Activated B cell treated with CpG ODN at 0.5 μM for 24 hours (primary cell): ENCODE measurements at regions not wholly inside any gene's neighbourhood (a gene's known extent, or its start where the extent isn't known, plus 50 kb on each side); places are given as distances from the start of the nearest gene placed in this dataset.
"Not testable (repeated sequence)": the region's sequence is repeated elsewhere in the genome, so short reads cannot be mapped to it uniquely, and the experiment has no call there.

Experiments
- ATAC-seq: fragments of 200-7000 bp; cut with Tn5 transposase; one replicate; pipeline ENCODE4 v1.10.0; 2021; ENCODE audit warnings: low read depth, mild to moderate bottlenecking, moderate library complexity
- CTCF ChIA-PET: fragments of 350-600 bp; sonication (Branson Sonifier 250); formaldehyde crosslinking; loops from one replicate; lab custom pipeline; 2021; ENCODE audit warnings: antibody characterized with exemption; lab: Charles Lee
- POLR2A ChIA-PET: fragments of 350-600 bp; sonication (Branson Sonifier 250); formaldehyde crosslinking; loops from one replicate; lab custom pipeline; 2021; ENCODE audit warnings: antibody characterized with exemption; lab: Charles Lee
- DNase-seq: peaks from one replicate; pipeline ENCODE4 v3.0.0; 2022
- H3K27ac Mint-ChIP-seq: one replicate; pipeline ENCODE4 v1.8.0; 2020; ENCODE audit warnings: mixed read lengths
- H3K27me3 Mint-ChIP-seq: one replicate; pipeline ENCODE4 v1.8.0; 2021; ENCODE audit warnings: mixed read lengths
- H3K36me3 Mint-ChIP-seq: one replicate; pipeline ENCODE4 v1.8.0; 2021; ENCODE audit warnings: low read depth, mixed read lengths
- H3K4me1 Mint-ChIP-seq: one replicate; pipeline ENCODE4 v1.8.0; 2021; ENCODE audit warnings: mixed read lengths
- H3K4me3 Mint-ChIP-seq: one replicate; pipeline ENCODE4 v1.8.0; 2020; ENCODE audit warnings: mild to moderate bottlenecking, mixed read lengths
- H3K9me3 Mint-ChIP-seq: one replicate; pipeline ENCODE4 v1.8.0; 2020; ENCODE audit warnings: mixed read lengths
- intact Hi-C: fragments of 100-400 bp; cut with micrococcal nuclease; formaldehyde crosslinking; loops from one replicate; pipeline ENCODE4 v1.15.1; 2024
- TF ChIP-seq, protein P1 (sequence below): fragments of 200-600 bp; IDR thresholded peaks from one replicate; pipeline ENCODE4 v1.8.0; 2022; ENCODE audit warnings: antibody characterized with exemption, mild to moderate bottlenecking

DNA sequence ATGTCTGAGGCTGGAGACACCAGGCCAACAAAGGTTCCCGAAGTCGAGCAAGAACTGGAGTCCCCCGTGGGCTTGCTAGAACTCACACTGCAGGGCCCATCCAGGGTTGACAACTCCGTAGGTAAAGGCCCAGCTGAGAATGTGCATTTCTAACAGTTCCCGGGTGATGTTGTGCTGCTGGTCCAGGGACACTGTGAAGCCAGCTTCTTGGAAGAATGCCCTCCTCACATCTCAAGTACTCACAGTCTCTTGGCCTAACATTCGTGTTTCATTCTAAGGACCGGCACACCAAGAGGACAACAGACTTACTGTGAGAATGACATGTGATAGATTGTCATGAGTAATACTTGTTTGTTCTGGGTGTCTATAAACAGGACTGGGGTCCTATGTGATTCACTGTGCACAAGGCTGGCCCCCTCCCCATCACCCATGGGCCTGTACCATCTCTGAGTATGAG is 682.3 kb upstream of the IGFBP3 start:
- intact Hi-C loops: no loop called here
- no peaks in the 10 kb centered on the region for H3K27me3 Mint-ChIP-seq
- H3K9me3 Mint-ChIP-seq: no peaks in the 10 kb centered on the region
- CTCF ChIA-PET: no interaction called here
- DNase-seq: no peak
- H3K4me3 Mint-ChIP-seq: no peak overlapping the region
- no peak overlapping the region for H3K27ac Mint-ChIP-seq
- TF ChIP-seq, protein P1, sequence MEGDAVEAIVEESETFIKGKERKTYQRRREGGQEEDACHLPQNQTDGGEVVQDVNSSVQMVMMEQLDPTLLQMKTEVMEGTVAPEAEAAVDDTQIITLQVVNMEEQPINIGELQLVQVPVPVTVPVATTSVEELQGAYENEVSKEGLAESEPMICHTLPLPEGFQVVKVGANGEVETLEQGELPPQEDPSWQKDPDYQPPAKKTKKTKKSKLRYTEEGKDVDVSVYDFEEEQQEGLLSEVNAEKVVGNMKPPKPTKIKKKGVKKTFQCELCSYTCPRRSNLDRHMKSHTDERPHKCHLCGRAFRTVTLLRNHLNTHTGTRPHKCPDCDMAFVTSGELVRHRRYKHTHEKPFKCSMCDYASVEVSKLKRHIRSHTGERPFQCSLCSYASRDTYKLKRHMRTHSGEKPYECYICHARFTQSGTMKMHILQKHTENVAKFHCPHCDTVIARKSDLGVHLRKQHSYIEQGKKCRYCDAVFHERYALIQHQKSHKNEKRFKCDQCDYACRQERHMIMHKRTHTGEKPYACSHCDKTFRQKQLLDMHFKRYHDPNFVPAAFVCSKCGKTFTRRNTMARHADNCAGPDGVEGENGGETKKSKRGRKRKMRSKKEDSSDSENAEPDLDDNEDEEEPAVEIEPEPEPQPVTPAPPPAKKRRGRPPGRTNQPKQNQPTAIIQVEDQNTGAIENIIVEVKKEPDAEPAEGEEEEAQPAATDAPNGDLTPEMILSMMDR: no peak
- POLR2A ChIA-PET: no interaction called here
- ATAC-seq: no peak
- H3K4me1 Mint-ChIP-seq: no peaks in the 10 kb centered on the region
- H3K36me3 Mint-ChIP-seq: no peaks in the 10 kb centered on the region

DNA sequence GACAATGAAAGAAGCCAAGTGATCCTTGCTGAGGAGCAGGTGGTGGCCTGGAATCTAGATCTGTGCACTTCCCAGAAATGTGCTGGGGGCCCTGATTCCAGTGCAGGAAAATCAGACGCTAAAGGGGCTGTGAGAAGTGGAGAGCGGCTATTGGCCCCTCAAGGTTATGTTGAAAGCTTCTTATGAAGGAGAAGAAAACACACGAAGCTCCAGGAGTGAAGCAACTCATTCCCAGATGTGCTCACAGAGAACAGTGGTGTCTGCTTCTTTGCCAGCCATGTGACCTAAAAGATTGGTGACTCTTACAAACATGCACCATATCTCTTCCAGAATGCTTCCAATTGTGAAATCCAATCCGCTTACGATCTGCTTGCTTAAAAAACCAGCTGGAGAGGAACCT is 679.3 kb upstream of the IGFBP3 start:
- DNase-seq (no peak), ATAC-seq (no peak)
- no peaks in the 10 kb centered on the region for H3K36me3 Mint-ChIP-seq
- ChIA-PET CTCF (no interaction called here), POLR2A (no interaction called here)
- no peak overlapping the region for H3K4me3 Mint-ChIP-seq
- H3K27ac Mint-ChIP-seq: no peak overlapping the region
- intact Hi-C loops: no loop called here
- no peaks in the 10 kb centered on the region for H3K27me3 Mint-ChIP-seq
- no peaks in the 10 kb centered on the region for H3K4me1 Mint-ChIP-seq
- TF ChIP-seq, protein P1: no peak
- no peaks in the 10 kb centered on the region for H3K9me3 Mint-ChIP-seq

DNA sequence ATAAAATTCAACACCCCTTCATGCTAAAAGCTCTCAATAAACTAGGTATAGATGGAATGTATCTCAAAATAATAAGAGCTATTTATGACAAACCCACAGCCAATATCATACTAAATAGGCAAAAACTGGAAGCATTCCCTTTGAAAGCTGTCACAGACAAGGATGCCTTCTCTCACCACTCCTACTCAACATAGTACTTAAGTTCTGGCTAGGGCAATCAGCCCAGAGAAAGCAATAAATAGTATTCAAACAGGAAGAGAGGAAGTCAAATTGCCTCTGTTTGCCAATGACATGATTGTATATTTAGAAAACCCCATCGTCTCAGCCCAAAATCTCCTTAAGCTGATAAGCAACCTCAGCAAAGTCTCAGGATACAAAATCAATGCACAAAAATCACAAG is 673.8 kb upstream of the IGFBP3 start:
- H3K4me1 Mint-ChIP-seq, POLR2A ChIA-PET, H3K4me3 Mint-ChIP-seq, intact Hi-C loops, ATAC-seq, H3K27me3 Mint-ChIP-seq, DNase-seq, CTCF ChIA-PET, H3K36me3 Mint-ChIP-seq, H3K27ac Mint-ChIP-seq: not testable (repeated sequence)
- H3K9me3 Mint-ChIP-seq: peaks cover 15% of the 10 kb centered on the region

DNA sequence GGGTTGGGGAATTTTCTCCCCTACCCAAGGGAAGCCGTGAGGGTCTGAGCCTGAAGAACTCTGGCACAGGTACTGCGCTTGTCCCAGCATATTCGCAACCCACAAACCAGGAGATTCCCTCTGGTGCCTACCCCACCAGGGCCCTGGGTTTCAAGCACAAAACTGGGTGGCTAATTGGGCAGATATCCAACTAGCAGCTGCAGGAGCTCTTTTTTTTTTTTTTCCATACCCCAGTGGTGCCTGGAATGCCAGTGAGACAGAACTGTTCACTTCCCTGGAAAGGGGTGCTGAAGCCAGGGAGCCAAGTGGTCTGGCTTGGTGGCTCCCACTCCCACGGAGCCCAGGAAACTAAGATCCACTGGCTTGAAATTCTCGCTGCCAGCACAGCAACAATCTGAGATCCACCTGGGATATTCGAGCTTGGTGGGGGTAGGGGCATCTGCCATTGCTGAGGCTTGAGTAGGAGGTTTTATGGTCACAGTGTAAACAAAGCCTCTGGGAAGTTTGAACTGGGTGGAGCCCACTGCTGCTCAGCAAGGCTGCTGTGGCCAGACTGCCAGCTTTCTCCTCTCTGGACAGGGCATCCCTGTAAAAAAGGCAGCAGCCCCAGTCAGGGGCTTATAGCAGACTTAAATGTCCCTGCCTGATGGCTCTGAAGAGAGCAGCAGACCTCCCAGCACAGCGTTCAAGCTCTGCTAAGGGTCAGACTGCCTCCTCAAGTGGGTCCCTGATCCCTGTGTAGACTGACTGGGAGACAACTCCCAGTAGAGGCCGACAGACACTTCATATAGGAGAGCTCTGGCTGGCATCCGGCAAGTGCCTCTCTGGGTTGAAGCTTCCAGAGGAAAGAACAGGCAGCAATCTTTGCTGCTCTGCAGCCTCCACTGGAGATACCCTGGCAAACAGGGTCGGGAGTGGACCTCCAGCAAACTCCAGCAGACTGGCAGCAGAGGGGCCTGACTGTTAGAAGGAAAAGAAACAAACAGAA is 670.1 kb upstream of the IGFBP3 start:
- CTCF ChIA-PET, H3K4me1 Mint-ChIP-seq, DNase-seq, H3K27me3 Mint-ChIP-seq, H3K4me3 Mint-ChIP-seq, H3K27ac Mint-ChIP-seq, H3K36me3 Mint-ChIP-seq, POLR2A ChIA-PET, ATAC-seq, intact Hi-C loops: not testable (repeated sequence)
- H3K9me3 Mint-ChIP-seq: peaks cover 15% of the 10 kb centered on the region

DNA sequence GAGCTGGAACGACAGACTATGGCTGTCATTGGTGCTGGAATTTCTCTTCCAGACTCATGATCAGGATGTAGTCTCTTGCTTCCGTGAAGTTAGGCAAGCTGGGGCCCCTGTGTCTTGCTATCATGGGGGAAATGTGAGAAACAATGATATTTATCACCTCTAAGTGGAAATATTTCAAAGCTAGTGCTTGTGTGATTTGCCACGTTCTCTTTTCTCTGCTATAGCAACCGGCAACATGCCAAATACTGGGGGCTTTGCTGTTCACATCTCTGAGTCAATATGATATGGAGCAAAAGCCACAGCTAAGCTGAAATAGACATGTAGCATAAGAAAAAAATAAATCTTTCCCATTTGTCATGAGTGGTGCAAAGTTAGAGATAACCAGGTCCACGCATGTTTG is 668.2 kb upstream of the IGFBP3 start:
- CTCF ChIA-PET: no interaction called here
- TF ChIP-seq, protein P1: no peak
- no peaks in the 10 kb centered on the region for H3K4me1 Mint-ChIP-seq
- no peaks in the 10 kb centered on the region for H3K27me3 Mint-ChIP-seq
- no peak for ATAC-seq
- POLR2A ChIA-PET: no interaction called here
- peaks cover 17% of the 10 kb centered on the region for H3K9me3 Mint-ChIP-seq
- no peak for DNase-seq
- H3K27ac Mint-ChIP-seq: no peak overlapping the region
- no peak overlapping the region for H3K4me3 Mint-ChIP-seq
- intact Hi-C loops: no loop called here
- H3K36me3 Mint-ChIP-seq: no peaks in the 10 kb centered on the region

DNA sequence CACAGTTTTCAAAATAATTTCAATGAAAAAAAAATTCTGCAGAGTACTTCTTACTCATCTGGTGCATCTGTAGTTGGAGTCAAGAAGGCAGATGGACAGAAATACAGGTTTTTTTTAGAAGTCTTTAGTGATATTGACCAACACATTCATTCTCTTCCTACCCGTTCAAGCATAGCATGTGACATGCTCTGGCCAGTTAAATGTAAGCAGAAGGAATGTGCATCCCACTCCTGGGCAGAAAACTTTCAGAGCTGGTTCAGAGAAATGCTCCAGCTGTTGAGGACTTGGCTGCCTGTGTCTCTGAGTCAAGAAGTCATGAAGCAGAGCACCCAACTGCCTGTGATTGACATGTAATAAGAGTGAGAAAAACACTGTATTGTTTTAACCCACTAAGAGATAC is 665.3 kb upstream of the IGFBP3 start:
- intact Hi-C loops: no loop called here
- TF ChIP-seq, protein P1: no peak
- ChIA-PET POLR2A (no interaction called here), CTCF (no interaction called here)
- no peak for DNase-seq
- H3K9me3 Mint-ChIP-seq: peaks cover 6% of the 10 kb centered on the region
- ATAC-seq: no peak
- H3K4me1 Mint-ChIP-seq: no peaks in the 10 kb centered on the region
- H3K4me3 Mint-ChIP-seq: no peak overlapping the region
- no peaks in the 10 kb centered on the region for H3K36me3 Mint-ChIP-seq
- H3K27ac Mint-ChIP-seq: no peak overlapping the region
- no peaks in the 10 kb centered on the region for H3K27me3 Mint-ChIP-seq
